Left lung (tissue), 4 donors: ENCODE measurements at regions not wholly inside any gene's neighbourhood (a gene's known extent, or its start where the extent isn't known, plus 50 kb on each side); places are given as distances from the start of the nearest gene placed in this dataset.
"Not testable (repeated sequence)": the region's sequence is repeated elsewhere in the genome, so short reads cannot be mapped to it uniquely, and the experiment has no call there.

Source experiments
- ATAC-seq: fragments of 200-7000 bp; cut with Tn5 transposase; one replicate; pipeline ENCODE4 v1.9.1; 2020; ENCODE audit warnings: moderate library complexity
- DNase-seq, 4 donors: peaks; one replicate each; pipeline ENCODE4 v3.0.0-alpha.2; 2013 to 2020
- H3K27ac ChIP-seq, 2 donors: fragments of 200-600 bp; sonication (generic) in 1 of 2; one replicate each; pipeline versions ENCODE4 v1.5.0 to v1.8.0; 2020 to 2021
- H3K27me3 ChIP-seq, 2 donors: fragments of 200-600 bp; sonication (generic) in 1 of 2; one replicate each; pipeline versions ENCODE4 v1.5.0 to v1.8.0; 2020 to 2021
- H3K36me3 ChIP-seq, 2 donors: fragments of 200-600 bp; sonication (generic) in 1 of 2; one replicate each; pipeline versions ENCODE4 v1.5.0 to v1.8.0; 2020 to 2021
- H3K4me1 ChIP-seq, 2 donors: fragments of 200-600 bp; one replicate each; pipeline ENCODE4 v1.8.0; 2021
- H3K4me3 ChIP-seq, 2 donors: fragments of 200-600 bp; sonication (generic) in 1 of 2; one replicate each; pipeline versions ENCODE4 v1.5.0 to v1.8.0; 2020 to 2021; ENCODE audit warnings: mild to moderate bottlenecking in 1 of 2
- H3K9me3 ChIP-seq, 2 donors: fragments of 200-600 bp; sonication (generic) in 1 of 2; one replicate each; pipeline versions ENCODE4 v1.5.0 to v1.8.0; 2020 to 2021
- intact Hi-C, 2 donors: fragments of 100-400 bp; cut with DNase I; formaldehyde crosslinking; loops; one replicate each; pipeline versions ENCODE4 v1.11.2 to v1.14.2; 2022
- TF ChIP-seq, protein P1 (sequence below), 2 donors: fragments of 200-600 bp; sonication (generic) in 1 of 2; IDR thresholded peaks; one replicate each; pipeline versions ENCODE4 v1.5.0 to v1.8.0; 2021; ENCODE audit warnings: antibody characterized with exemption in 2 of 2
- donor health status: DM: no; HTN: yes; CAD: no.
- donor health status: DM: no; HTN: no; CAD: no.

DNA sequence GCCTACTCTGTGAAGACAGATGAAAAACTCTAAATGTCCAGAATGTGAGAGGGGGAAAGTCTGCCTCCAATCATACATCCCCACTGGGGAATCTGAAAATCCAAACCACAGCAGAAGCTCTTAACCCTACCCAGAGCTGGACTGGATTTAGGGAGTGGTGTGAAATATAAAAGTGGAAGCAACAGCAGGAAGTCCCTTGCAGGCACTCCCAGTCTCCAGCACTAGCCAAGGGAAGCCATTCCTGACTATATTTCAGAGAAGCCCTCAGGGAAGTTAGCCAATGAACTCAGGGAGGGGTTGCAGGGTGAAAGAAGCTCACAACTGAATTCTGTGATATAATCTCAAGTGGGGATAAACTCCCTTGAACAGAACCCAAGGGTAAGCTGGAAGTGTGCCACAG, 51.5 kb downstream of the CRPPA start:
- intact Hi-C loops = no loop called here
- DNase-seq (no peak), ATAC-seq (no peak)
- Histone ChIP-seq H3K36me3 (no peaks in the 10 kb centered on the region), H3K27ac (no peak overlapping the region), H3K4me1 (no peaks in the 10 kb centered on the region), H3K9me3 (peaks cover 0 to 5% of the 10 kb centered on the region in 2 donors), H3K27me3 (no peaks in the 10 kb centered on the region), H3K4me3 (no peak overlapping the region)
- TF ChIP-seq, protein P1, sequence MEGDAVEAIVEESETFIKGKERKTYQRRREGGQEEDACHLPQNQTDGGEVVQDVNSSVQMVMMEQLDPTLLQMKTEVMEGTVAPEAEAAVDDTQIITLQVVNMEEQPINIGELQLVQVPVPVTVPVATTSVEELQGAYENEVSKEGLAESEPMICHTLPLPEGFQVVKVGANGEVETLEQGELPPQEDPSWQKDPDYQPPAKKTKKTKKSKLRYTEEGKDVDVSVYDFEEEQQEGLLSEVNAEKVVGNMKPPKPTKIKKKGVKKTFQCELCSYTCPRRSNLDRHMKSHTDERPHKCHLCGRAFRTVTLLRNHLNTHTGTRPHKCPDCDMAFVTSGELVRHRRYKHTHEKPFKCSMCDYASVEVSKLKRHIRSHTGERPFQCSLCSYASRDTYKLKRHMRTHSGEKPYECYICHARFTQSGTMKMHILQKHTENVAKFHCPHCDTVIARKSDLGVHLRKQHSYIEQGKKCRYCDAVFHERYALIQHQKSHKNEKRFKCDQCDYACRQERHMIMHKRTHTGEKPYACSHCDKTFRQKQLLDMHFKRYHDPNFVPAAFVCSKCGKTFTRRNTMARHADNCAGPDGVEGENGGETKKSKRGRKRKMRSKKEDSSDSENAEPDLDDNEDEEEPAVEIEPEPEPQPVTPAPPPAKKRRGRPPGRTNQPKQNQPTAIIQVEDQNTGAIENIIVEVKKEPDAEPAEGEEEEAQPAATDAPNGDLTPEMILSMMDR (IDR thresholded peaks at IDR 0.05) = no peak

DNA sequence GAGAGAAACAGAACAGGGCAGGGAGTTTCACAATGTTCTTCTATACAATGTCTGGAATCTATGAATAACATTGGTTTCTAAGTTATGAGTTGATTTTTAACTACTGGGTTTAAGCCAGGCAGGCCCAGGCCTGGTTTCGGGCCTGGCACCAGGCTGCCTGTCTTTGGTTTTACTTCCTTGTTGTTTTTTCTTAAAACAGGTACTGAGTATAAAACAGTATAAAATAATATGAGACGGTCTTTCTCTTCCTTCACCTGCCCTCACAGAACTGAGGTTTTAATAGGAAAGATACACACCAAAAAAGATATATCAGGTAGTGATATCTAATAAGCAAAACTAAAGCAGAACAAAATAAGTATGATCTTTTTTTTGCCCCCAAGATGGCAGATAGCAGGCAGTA, 52.0 kb downstream of the CRPPA start:
- H3K27ac ChIP-seq, H3K4me3 ChIP-seq, H3K36me3 ChIP-seq, H3K27me3 ChIP-seq, H3K4me1 ChIP-seq, intact Hi-C loops, ATAC-seq, DNase-seq, H3K9me3 ChIP-seq: not testable (repeated sequence)

DNA sequence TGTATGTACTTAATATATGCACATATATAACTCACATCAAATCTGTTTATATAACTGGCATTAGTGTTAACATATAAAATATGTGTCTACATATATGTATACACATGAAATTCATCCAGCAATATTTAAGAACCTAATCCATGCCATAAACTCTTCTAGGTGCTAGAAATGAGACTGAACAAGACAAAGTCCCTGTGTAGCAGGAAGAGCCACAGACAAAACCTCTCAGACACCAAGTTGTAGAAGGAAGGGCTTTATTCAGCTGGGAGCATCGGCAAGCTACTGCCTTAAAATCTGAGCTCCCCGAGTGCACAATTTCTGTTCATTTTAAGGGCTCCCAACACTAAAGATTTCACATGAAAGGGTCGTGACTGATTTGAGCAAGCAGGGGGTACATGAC, 52.5 kb downstream of the CRPPA start:
- intact Hi-C loops = no loop called here
- peaks cover 0 to 5% of the 10 kb centered on the region in 2 donors for H3K9me3 ChIP-seq
- DNase-seq = no peak
- H3K36me3 ChIP-seq = no peaks in the 10 kb centered on the region
- ATAC-seq = no peak
- H3K4me1 ChIP-seq = no peaks in the 10 kb centered on the region
- no peak overlapping the region for H3K27ac ChIP-seq
- TF ChIP-seq, protein P1 (IDR thresholded peaks at IDR 0.05) = no peak
- no peak overlapping the region for H3K4me3 ChIP-seq
- H3K27me3 ChIP-seq = no peaks in the 10 kb centered on the region

DNA sequence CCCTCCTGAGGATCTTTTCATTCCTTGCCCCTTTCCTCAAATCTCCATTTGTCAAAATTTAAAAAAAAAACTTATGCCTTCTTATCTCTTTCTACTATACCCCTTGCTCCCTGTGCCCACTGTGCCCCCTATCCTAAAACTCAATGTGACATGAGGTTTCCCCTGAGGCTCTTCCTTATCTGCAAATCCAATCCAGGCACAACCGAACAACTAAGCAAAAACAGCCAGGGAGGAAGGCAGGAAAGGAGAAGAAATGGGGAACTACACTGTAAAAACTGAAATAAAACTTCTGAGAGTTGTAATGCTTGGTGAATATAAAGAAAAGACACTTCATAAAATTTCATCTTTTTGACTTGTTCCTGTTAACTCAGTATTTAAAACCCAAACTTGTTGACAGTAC, 54.2 kb downstream of the CRPPA start:
- no peak overlapping the region for H3K27ac ChIP-seq
- H3K9me3 ChIP-seq = peaks cover 0 to 5% of the 10 kb centered on the region in 2 donors
- H3K36me3 ChIP-seq = no peaks in the 10 kb centered on the region
- no peak overlapping the region for H3K4me3 ChIP-seq
- H3K27me3 ChIP-seq = no peaks in the 10 kb centered on the region
- no peaks in the 10 kb centered on the region for H3K4me1 ChIP-seq
- TF ChIP-seq, protein P1 (IDR thresholded peaks at IDR 0.05) = no peak
- no peak for DNase-seq
- intact Hi-C loops = no loop called here
- ATAC-seq = no peak

DNA sequence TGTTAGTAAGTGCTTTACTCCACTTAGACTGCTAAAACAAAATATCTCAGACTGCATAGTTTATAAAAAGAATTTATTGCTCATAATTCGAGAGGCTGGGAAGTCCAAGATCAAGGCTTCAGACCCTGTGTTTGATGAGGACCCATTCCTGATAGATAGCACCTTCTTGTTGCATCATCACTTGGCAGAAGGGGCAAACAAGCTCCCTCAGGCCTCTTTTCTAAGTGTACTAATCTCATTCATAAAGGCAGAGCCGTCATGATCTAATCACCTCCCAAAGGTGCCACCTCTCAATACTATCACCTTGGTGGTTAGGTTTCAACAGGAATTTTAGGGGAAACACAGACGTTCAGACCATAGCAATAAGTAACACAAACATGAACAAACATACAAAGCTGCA, 55.4 kb downstream of the CRPPA start:
- ATAC-seq (no peak), DNase-seq (no peak)
- TF ChIP-seq, protein P1 (IDR thresholded peaks at IDR 0.05) = no peak
- H3K9me3 ChIP-seq = no peaks in the 10 kb centered on the region
- intact Hi-C loops = no loop called here
- H3K27me3 ChIP-seq = no peaks in the 10 kb centered on the region
- H3K36me3 ChIP-seq = no peaks in the 10 kb centered on the region
- no peaks in the 10 kb centered on the region for H3K4me1 ChIP-seq
- H3K27ac ChIP-seq = no peak overlapping the region
- H3K4me3 ChIP-seq = no peak overlapping the region

DNA sequence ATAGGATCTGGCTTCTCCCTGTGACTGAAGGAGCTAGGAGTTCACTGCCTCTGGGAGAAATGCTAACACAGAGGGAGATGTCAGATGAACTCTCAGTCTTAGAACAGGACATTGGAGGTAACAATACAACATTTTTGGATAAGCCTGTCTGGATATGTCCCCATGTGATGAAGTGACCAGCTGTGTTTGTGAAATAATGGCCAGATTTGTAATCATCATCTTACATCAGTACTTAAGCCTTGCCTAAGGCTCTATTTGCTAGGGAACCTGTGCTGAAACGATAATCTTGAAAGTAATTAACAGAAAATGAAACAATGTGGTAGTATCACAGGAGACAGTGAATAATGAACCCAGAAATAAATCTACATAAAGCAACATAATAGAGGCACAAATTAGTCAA, 56.2 kb downstream of the CRPPA start:
- no peak overlapping the region for H3K27ac ChIP-seq
- intact Hi-C loops = no loop called here
- TF ChIP-seq, protein P1 (IDR thresholded peaks at IDR 0.05) = no peak
- DNase-seq (no peak), ATAC-seq (no peak)
- H3K4me1 ChIP-seq = no peaks in the 10 kb centered on the region
- no peak overlapping the region for H3K4me3 ChIP-seq
- H3K27me3 ChIP-seq = no peaks in the 10 kb centered on the region
- H3K36me3 ChIP-seq = no peaks in the 10 kb centered on the region
- H3K9me3 ChIP-seq = no peaks in the 10 kb centered on the region
